ENCODE measurements at regions not wholly inside any gene's neighbourhood (a gene's known extent, or its start where the extent isn't known, plus 50 kb on each side); places are given as distances from the start of the nearest gene placed in this dataset.
"Not testable (repeated sequence)": the region's sequence is repeated elsewhere in the genome, so short reads cannot be mapped to it uniquely, and the experiment has no call there.

DNA sequence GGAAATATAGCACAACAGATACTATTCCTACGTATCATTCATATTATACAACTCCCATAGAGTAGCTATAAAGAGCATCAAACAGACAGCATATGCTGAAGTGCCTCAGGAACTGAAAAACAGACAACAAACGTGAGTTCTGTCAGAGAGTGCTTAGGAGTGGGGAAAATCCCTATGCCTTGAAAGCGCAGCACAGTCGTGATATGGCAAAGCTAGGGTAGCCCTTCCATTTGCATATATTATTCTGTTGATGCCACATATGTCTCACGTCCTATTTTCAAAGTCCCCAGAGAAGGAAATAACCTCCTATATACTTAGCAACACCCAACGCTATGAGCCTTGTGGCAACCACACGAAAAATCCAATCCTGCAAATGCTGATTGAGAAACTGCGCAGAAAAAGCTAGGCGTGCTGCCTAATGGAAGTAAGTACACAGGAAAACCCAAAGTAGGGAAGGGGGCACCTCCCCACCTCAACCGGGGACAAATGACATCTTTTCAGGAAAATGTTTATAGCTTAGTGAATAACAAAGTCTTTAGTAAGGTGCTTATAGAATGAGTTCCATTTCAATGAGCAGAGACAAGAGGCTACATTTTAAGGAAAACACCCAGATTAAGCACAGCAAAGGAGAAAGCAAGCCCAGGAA lies 105.1 kb downstream of the MED10 start:
- DNase-seq: no peak

DNA sequence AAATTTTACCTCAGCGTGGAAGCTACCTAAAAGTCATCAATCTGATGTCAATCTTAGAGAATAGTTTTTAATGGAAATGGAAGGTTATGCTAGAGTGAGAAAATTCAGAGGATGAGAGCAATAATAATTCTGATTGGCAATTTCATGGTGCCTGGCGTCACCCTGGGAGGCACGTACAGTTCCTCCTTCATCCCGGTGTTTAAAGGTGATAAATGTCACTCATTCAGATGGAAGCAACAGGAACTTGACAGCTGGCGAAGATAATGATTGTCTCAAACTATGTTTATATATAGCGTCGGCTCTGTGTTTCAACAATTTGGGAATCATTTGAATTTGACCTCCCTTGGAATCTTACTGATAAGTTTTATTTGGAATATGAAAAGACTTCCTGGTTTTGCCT lies 108.4 kb downstream of the MED10 start:
- no peak for DNase-seq

DNA sequence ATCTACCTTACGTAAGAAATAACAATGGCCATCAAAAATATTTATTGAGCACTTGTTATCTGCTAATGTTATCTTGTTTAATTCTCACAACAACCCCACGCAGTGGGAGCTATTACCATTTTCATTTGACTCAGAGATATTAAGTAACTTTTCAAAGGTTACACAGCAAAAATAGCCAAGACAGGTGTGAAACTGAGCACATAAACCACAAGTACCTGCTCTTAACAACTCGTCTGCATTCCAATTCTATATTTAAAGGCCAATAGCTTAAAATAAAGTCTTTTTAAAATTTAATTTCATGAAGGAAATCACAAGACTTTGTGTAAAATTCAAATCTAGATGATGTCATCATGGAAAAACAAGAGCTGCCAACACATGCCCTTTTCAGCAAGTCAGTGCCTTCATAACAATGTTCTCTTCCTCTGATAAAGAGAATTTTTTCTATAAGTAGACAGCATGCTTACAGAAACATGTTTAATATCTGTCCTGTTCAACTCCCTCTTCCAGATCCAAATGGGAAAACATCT lies 111.6 kb downstream of the MED10 start:
- DNase-seq: no peak

DNA sequence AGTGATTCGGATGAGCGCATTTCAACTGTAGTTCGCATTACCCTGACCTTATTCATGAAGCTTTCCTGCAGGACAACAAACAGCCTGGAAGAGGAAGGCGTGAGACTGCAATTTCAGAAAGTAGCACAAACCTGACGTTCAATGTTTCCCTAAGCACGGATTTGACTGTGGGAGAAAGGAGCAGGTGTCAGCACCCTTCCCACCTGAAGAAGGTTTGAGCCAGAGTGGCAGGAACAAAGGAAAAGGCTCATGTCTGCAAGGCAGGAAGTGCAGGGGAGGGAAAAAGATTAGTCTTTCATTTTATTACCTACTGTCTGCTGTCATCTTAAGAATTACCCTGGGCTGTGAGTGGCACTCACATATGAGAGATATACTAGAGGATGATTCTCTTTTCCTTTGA lies 114.0 kb downstream of the MED10 start:
- DNase-seq: no peak

DNA sequence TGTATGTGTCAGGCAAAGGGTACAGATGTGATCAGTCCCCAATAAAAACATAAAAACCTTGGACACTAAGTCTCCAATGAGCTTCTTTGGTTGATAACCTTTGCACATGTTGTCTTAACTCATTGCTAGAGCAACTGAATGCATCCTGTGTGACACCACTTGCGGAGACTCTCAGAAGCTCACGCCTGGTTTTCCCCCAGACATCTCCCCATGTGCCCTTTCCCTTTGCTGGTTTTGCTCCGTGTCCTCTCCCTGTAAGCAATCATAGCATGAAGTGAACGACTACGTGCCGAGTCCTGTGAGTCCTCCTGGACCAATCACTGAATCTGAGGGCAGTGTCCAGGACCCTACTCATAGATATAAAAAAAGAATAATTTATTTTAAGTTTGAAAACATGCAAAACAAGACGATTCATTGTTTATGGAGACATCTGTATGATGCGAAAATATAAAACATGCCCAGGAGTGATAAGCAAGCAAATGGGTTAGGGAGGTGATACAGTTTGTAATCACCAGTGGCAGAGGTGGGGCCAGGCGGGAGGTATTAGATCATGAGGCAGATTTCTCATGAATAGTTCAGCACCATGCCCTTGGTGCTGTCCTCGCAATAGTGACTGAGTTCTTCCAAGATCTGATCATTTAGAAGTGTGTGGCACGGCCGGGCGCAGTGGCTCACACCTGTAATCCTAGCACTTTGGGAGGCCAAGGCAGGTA lies 115.5 kb downstream of the MED10 start:
- no peak for DNase-seq

DNA sequence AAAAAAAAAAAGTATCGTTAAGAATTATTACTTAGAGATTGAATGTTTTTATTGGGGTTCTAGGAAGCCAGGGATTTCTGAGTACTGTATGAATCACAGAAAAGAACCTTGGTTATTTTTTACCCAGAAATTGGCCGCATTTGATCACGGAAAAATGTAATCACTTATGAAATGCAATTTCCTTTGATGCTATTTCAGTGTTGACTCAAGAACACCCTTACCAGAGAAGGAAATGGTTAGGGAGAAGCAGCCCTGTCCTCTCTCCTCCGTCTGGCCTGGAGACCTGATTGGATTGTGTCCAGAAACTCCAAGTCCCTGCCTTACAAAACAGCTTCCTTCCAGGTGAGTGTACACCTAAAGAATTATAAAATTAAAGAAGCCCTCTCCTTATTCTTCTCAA lies 116.7 kb downstream of the MED10 start:
- DNase-seq: no peak

DNA sequence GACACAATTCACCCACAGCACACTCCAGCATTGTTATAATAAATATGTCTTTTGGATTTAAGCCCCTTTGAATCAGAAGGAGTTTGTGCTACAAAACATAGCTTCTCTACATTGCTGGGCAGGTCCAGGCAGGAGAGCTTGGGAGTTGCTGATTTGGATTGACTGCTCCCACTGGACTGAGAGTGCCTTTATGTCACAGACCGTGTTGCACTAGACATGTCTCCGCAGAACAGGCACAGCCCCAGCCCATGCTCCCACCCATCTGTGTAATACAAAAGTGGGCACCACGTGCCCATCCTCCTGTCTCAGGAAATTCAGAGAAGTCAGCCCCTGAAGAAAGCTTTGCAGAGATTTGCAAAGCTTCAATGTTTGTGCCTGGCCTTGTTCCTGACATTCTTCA lies 117.1 kb downstream of the MED10 start:
- DNase-seq: no peak

DNA sequence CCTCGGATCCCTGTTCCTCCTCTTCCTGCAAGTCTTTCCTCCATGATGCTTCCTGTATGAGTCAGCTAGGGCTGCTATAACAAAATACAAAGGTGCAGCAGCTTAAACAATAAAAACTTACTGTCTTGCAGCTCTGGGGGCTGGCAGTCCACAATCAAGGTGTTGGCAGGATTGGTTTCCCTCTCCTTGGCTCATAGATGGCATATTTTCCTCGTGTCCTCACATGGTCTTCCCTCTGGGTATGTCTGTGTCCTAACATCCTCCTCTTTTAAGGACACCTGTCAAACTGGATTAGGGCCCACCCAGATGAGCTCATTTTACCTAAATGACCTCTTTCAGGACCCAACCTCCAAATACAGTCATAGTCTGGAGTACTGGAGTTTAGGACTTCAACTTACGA lies 117.5 kb downstream of the MED10 start:
- no peak for DNase-seq

DNA sequence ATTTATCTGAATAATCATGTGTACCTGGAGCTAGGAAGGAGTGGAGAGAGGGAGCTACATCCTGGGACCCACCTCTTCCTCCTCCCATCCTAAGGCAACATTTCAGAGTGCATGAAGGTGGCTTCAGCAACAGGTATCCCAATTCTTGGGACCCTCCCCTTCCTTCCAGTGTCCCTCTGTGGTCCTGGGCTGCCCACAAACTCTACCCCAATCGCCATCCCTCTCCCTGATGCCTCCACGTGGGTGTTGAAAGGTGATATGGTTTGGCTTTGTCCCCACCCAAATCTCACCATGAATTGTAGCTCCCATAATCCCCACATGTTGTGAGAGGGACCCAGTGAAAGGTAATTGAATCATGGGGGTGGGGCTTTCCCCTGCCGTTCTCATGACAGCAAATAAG lies 121.4 kb downstream of the MED10 start:
- DNase-seq: no peak

DNA sequence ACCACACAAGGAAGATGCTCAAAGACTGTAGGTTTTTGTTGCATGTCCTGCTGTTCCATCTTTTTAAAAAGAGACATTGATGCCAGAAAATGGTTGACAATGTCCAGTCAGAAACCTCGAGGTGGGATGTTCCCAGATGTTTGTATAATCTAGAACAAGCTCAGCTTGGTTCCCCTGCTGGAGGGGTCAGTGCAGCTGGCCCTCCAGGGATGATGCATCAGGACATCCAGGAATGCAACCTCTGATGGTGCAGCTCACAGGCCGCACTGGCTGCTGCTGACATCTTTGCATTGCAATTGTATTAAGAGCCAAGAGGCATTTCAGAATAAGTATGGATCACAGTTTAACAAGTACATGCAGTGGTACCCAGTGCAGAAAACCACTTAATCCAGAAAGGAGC lies 122.4 kb downstream of the MED10 start:
- DNase-seq: no peak

DNA sequence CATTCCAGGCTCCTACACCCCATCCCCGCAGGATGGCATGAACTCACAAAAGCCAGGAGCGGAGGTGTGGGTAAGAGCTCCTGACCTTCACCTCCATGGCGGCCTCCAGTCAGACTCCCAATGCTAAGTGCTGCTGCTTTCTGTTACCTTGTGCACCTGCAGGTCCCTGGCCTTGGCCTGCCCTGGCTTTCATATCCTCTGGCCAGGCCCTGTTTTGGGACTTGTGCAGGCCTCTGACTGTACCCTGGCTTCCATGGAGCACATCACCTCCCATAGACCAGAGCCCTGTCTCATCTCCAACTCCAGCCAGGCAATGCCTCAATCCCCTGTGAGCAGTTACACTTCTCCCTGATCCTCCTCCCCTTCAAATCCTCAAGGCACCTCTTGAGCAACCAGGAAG lies 124.5 kb downstream of the MED10 start:
- no peak for DNase-seq

DNA sequence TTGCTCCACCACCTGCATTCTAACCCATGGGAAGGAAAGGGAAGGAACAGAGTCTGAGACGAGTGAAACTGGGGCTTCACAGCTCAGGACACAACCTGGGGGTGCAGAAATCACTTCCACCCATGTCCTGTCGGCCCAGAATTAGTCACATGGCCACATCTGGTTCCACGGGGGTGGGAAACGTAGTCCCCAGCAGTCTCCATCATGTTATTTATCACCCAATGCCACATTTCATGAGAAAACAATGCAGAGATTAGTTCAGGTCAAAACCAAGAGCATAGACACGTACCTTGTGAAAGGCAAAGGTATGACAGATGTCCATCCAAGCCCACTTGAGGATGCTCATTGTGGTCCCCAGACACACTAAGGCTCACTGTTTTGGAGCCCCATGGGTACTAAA lies 125.1 kb downstream of the MED10 start:
- no peak for DNase-seq

DNA sequence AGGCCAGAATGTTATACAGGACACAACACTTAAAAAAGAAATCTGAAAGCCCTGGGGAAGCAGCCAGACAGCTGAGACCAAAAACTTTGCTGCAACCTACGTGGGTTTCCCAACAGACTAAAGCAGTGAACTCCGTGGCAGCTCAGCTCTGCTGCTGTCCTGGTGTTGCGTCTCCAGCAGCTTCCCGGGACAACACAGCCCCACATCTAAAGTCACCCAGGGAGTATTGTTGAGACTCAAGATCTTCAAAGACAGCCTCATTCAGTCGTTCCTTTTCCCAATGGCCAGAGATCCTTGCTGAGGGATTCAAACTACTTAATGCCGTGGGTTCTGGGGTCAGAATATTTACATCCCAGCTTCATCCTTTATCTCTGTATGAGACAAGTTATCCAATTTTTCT lies 125.8 kb downstream of the MED10 start:
- DNase-seq: no peak

DNA sequence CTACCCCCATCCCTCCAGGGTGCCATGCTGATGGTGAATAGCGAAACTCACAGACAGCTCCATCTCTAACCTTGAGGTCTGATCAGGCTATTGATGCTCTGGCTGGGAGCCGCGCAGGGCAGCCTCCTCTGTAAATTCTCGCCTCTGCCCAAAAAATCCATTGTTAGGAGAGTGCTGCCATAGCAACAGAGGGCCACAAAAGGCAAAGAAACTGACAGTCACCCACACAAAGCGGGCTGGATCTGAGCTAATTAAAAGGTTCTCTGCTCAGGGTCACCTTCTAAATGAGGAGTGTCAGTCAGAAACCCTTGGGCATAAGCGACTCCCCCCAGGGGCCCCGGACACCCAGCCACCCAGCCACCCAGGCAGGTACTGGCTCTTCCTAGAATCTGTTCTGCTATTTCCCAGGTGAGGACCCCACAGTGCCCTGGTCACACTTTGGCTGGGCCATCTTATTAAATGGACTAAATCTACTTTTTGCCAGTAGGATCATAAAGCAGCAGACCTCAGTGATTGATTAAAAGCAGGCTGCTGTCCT lies 126.7 kb downstream of the MED10 start:
- DNase-seq: no peak

DNA sequence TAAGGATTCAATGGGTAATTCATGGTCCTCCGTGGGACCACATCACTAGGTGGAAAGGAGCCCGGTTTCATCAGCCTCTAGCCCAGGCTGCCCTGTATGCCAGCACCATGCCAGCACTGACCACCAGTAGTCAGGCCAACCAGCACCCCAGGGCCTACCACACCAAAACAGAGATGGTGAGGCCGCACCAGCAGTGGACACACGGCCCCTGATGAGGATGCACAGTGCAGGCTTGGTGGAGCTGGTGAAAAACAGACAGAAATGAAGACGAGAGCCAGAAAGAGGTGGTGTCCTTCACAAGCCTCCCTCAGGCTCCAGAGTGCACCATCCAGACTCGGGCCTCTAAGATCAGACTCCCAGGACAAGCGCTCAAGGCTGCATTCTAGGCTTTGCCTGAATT lies 128.2 kb downstream of the MED10 start:
- no peak for DNase-seq

DNA sequence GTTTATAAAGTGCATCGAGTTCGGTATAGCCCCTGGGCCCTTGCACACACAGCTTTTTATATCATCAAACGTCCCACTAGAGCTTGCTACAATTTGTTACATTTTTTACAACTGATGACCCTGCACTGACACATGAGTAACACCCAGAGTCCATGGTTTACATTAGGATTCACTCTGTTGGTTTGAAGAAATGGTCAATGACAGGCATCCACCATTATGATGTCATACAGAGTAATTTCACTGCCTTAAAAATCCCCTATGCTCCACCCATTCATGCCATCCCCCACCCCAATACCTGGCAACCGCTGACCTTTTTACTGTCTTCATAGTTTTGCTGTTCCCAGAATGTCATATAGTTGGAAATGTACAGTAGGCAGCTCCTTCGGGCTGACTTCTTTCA lies 130.2 kb downstream of the MED10 start:
- no peak for DNase-seq

DNA sequence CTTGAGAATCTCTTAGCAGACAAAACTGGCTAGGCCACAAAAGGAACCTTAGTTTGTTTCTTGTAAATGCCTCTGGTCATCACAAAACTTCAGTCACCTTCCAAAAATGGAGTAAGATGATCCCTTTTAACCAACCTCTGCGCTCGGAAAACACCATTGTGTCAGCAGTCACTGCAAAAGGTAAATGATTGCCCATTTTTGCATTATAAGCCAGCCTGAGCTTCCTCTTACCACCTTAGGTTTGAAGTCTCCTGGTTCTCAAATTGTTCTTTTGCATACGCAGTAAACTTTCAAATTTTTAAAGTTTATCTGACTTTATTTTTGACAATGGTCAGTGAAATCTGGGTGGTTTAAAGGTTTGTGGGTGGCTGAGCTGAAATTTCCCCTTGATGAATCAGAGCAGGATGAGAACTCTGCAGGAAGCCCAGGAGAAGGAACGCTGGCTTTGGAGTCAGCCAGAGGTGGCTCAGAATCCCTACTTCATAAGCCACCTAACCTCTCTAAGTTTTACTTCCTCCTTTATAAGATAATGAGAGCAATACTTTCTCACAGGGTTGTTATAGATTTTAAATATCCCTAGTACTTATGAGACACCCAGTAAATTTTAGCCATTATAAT lies 131.4 kb downstream of the MED10 start:
- DNase-seq: no peak

DNA sequence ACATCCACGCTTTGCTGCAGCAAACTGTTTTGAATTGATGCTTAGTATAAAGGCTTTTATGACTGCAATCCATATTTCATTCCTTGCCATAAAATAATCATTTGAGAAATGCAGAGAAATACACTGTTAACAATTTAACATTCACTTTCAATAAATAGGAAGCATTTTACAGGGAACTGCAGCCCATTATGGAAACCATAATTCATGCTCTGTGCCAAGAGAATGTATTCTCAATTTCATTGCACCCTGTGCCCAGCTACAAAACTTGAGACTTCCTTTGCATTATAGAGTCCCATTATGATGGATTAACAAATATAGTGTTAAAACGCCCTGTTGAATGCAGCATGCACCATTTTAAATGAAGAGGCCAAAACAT lies 134.0 kb downstream of the MED10 start:
- no peak for DNase-seq

DNA sequence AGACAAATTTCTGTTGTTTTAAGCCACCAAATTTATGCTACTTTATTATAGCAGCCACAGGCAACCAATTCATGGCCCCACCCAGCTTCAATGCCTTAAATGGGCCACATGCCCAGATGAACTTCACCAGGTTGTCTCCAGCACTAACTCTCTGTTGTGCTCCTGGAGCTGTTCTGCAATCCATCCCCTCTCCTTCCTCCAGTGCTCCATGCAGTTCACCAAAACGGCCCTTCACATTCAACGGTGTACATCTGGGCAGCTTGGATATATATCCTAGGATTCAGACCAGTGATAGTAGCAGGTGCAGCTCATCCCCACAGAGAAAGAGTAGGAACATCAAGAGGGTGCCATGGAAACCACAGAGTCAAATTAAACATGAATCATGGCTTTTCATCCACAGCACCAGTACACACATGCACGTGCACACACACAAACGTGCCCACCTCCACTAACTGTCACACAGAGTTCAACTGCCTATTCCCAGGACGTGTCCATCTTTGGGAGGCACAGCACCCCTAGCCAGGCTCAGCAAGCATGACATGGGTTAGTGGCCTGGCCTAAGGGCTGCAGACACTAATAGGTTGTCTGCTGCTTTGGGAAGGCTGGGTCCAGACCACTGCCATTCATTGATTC lies 134.5 kb downstream of the MED10 start:
- no peak for DNase-seq

DNA sequence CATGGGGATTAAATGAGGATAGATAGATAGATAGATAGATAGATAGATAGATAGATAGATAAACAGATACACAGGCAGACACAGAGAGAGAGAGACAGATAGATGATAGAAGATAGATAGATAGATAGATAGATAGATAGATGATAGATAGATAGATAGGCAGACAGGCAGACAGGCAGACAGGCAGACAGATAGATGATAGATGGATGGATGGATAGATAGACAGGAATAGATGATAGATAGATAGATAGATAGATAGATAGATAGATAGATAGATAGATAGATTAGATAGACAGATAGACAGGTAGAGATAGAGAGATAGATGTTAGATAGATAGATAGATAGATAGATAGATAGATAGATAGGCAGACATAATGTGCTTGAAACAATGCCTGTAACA lies 137.3 kb downstream of the MED10 start:
- DNase-seq: not testable (repeated sequence)

DNA sequence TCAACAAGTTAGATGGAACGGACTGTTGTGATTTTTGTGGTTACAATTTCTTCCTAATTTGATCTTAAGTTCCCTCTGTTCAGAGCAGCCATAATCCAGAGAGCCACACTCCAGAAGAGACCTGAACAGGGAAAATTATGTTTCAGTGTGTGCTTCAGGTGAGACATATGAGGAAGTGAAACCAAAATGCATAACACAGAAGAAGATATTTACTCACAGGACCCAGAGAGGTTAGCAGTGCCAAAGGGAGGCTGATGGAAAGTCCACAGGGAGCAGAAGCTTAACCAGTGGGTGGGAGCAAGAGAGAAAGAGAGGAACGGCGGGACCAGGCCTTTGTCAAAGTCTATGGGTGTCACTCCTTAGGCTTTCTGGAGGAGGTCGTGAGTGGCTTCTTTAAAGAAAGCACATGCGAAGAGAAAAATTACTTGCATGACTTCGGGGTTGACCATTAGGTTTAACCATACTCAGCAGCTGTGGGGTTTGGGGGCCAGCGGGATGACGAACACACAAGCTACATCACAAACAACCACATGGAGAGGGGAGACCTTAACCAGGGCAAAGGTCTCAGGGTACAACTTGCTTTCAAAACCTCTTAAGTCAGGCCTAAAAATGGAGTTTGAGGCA lies 141.4 kb downstream of the MED10 start:
- DNase-seq: no peak

DNA sequence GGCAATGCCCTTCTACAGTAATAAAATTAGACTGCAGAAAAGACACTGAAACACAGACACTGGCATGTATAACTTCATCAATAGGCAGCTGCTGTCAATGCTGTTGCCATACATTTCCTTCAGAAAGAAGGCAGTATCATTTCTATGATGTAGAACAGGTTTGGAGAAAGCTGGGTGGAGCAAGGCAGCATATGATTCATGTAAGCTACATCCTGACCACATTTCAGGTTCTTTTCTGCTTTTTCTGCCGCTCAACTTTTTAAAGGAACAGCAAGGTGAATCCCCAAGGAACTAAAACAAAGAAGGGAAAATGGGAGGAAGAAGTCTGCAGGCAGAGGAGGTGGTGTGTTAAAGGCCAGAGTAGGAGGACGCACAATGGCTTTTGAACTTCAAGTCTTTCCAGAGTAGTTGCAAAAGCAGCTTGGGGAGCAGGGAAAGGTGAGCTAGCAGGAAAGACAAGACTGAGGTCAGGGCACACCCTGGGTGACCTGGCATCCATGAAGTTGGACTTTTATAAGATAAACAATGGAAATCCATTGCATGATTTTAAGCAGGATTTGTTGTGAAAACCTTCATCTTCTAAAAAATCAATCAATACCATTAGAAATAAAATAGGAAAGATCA lies 142.1 kb downstream of the MED10 start:
- no peak for DNase-seq

DNA sequence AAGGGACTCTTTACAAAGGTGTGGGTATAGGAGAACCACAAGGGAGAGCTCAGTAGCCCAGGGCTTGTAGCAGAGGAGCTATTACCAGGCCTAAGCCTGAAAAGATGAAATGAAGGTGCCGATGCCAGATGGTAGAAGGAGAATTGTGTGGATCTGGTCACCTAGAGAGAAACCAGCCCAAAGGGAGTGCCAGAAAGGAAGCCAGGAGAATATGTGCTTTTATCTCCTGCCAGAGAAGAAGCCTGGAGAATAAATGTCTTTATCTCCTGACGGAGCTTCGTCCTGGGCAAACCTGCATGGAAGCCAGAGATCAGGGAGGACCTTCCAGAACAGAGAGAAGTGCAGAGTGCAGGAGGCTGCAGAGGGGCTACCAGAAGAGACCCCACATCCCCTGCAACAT lies 142.6 kb downstream of the MED10 start:
- no peak for DNase-seq

All from NCI-H526 treated with DMSO at 0.1 percent for 48 hours (cell line).